SK-N-MC (cell line): ENCODE measurements at regions not wholly inside any gene's neighbourhood (a gene's known extent, or its start where the extent isn't known, plus 50 kb on each side); places are given as distances from the start of the nearest gene placed in this dataset.
"Not testable (repeated sequence)": the region's sequence is repeated elsewhere in the genome, so short reads cannot be mapped to it uniquely, and the experiment has no call there.

ENCODE experiments used
- DNase-seq: peaks from one replicate; pipeline ENCODE4 v3.0.0-alpha.2; 2011; ENCODE audit warnings: low read depth, low spot score
- H3K27ac ChIP-seq: fragments of 200-600 bp; sonication (generic); 2 replicates; pipeline ENCODE4 v1.5.1; 2016; ENCODE audit warnings: mixed run types
- H3K36me3 ChIP-seq: fragments of 200-600 bp; sonication (generic); 2 replicates; pipeline ENCODE4 v1.6.1; 2017; ENCODE audit warnings: antibody characterized with exemption, low read length, mixed read lengths; ENCODE audit not compliant: insufficient read depth
- H3K4me3 ChIP-seq: fragments of 200-600 bp; sonication (generic); 2 replicates; pipeline ENCODE4 v1.5.1; 2016
- H3K9ac ChIP-seq: fragments of 200-600 bp; sonication (generic); 2 replicates; pipeline ENCODE4 v1.8.0; 2017; ENCODE audit warnings: mixed run types, mixed read lengths; ENCODE audit not compliant: insufficient read length
- H3K9me3 ChIP-seq: fragments of 200-600 bp; sonication (generic); 2 replicates; pipeline ENCODE4 v1.6.1; 2017; ENCODE audit warnings: low read depth, mild to moderate bottlenecking, antibody characterized with exemption, low read length, moderate library complexity, mixed read lengths
- EZH2 ChIP-seq: fragments of 200-600 bp; sonication (generic); IDR thresholded peaks from one replicate; pipeline ENCODE4 v1.6.1; 2017; ENCODE audit warnings: antibody characterized with exemption
- FOXP2 ChIP-seq: optimal IDR thresholded peaks from 2 replicates; pipeline ENCODE3; 2011; ENCODE audit warnings: mild to moderate bottlenecking, moderate library complexity; ENCODE audit not compliant: insufficient read depth; ENCODE audit errors: extremely low read length, control extremely low read depth
- POLR2AphosphoS5 ChIP-seq: IDR thresholded peaks from 2 replicates; pipeline ENCODE4 v1.6.1; 2012; ENCODE audit warnings: mild to moderate bottlenecking, low read depth, low read length, borderline replicate concordance

- no peak overlapping the region for H3K9ac ChIP-seq
- TF ChIP-seq EZH2 (no peak), FOXP2 (no peak), POLR2AphosphoS5 (no peak)
- no peak for DNase-seq
Measured at GRCh38 chr14:43853541-43853940, 653.5 kb downstream of the FSCB start.

DNA sequence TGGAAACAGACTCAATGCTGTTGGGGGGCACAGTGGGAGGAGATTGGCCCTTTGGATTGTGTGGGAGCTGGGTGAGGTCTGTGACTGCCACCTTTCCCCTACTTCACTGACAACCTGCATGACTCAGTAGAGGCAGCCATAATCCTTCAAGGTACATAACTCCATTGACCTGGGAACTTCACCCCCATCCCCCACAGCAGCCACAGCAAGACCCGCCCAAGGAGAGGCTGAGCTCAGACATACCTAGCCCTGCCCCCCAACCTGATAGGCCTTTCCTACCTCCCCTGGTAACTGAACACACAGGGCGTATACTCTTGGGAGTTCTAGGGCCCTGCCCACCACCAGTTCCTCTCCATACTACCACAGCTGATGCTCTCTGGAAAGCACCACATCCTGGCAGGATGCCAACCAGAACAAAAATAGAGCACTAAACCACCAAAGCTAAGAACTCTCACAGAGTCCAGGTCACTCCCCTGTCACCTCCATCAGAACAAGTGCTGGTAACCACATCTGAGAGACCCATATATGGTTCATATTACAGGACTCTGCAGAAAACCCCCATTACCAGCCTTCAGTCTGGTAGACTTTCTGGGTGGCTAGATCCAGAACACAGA, 703.9 kb downstream of the FSCB start:
- Histone ChIP-seq H3K27ac (no peak overlapping the region), H3K4me3 (no peak overlapping the region), H3K36me3 (0 out of 2 replicates have a peak, but pooled peaks cover 3% of the 10 kb centered on the region), H3K9ac (no peak overlapping the region), H3K9me3 (peaks cover 3% of the 10 kb centered on the region; the same call in 1 of the 2 replicates)
- no peak for DNase-seq
- TF ChIP-seq FOXP2 (no peak), POLR2AphosphoS5 (no peak), EZH2 (no peak)

More at GRCh38 chr14:43853541-43853940, 653.5 kb downstream of the FSCB start:
- no peaks in the 10 kb centered on the region for H3K9me3 ChIP-seq
- no peaks in the 10 kb centered on the region for H3K36me3 ChIP-seq
- no peak overlapping the region for H3K27ac ChIP-seq
- no peak overlapping the region for H3K4me3 ChIP-seq

- peak; percentile 55 for DNase-seq
Measured at GRCh38 chr14:43795600-43796228, 711.4 kb downstream of the FSCB start.

DNA sequence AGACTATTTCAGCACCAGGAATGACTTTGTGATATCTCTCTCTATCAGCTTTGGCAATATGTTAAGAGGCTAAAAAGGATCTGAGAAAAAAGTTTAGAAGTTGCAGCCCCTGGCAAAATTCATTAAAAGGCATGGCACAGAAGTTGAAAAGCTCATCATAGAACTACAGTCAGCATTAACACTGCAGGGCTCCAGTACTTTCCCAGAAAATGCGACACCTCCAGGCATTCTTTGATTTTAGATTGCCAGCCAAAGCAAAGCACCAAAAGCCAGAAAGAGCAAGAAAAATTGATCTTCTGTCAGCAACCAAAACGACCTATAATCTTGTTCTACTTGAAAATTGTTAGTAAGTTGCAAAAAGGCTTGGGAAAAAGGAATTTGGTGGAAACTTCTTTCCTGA, 713.5 kb downstream of the FSCB start:
- DNase-seq, result peak; percentile 32
- TF ChIP-seq EZH2 (no peak), FOXP2 (no peak), POLR2AphosphoS5 (no peak)
- Histone ChIP-seq H3K4me3 (no peak overlapping the region), H3K9me3 (no peaks in the 10 kb centered on the region), H3K27ac (0 out of 2 replicates have a peak overlapping the region, but pooled peaks have one; percentile 26), H3K36me3 (no peaks in the 10 kb centered on the region), H3K9ac (no peak overlapping the region)

More at GRCh38 chr14:43795600-43796228, 711.4 kb downstream of the FSCB start:
- TF ChIP-seq POLR2AphosphoS5, result no peak
- no peak for TF ChIP-seq EZH2
- TF ChIP-seq FOXP2, result no peak
- Histone ChIP-seq H3K9me3 (no peaks in the 10 kb centered on the region; the same call in 1 of the 2 replicates), H3K9ac (no peak overlapping the region), H3K4me3 (no peak overlapping the region), H3K36me3 (0 out of 2 replicates have a peak, but pooled peaks cover 3% of the 10 kb centered on the region), H3K27ac (no peak overlapping the region)

- no peak for DNase-seq
- Histone ChIP-seq H3K27ac (0 out of 2 replicates have a peak overlapping the region, but pooled peaks have one; percentile 26), H3K9me3 (no peaks in the 10 kb centered on the region), H3K4me3 (no peak overlapping the region), H3K36me3 (no peaks in the 10 kb centered on the region), H3K9ac (no peak overlapping the region)
- no peak for TF ChIP-seq POLR2AphosphoS5
- TF ChIP-seq FOXP2, result no peak
- TF ChIP-seq EZH2, result no peak
Measured at GRCh38 chr14:43792980-43793379, 714.1 kb downstream of the FSCB start.

- no peak for DNase-seq
- no peak for TF ChIP-seq FOXP2
- TF ChIP-seq EZH2, result no peak
- TF ChIP-seq POLR2AphosphoS5, result no peak
- no peak overlapping the region for H3K9ac ChIP-seq
- H3K9me3 ChIP-seq, result no peaks in the 10 kb centered on the region
- no peak overlapping the region for H3K27ac ChIP-seq
- H3K36me3 ChIP-seq, result no peaks in the 10 kb centered on the region
- H3K4me3 ChIP-seq, result no peak overlapping the region
Measured at GRCh38 chr14:43790681-43791080, 716.4 kb downstream of the FSCB start.

GRCh38 chr14:43789458-43789857, 717.6 kb downstream of the FSCB start:
- TF ChIP-seq POLR2AphosphoS5 (no peak), EZH2 (no peak)
- no peaks in the 10 kb centered on the region for H3K36me3 ChIP-seq
- no peak overlapping the region for H3K9ac ChIP-seq
- no peak overlapping the region for H3K4me3 ChIP-seq
- no peak for DNase-seq
- H3K9me3 ChIP-seq, result no peaks in the 10 kb centered on the region
- H3K27ac ChIP-seq, result no peak overlapping the region

DNA sequence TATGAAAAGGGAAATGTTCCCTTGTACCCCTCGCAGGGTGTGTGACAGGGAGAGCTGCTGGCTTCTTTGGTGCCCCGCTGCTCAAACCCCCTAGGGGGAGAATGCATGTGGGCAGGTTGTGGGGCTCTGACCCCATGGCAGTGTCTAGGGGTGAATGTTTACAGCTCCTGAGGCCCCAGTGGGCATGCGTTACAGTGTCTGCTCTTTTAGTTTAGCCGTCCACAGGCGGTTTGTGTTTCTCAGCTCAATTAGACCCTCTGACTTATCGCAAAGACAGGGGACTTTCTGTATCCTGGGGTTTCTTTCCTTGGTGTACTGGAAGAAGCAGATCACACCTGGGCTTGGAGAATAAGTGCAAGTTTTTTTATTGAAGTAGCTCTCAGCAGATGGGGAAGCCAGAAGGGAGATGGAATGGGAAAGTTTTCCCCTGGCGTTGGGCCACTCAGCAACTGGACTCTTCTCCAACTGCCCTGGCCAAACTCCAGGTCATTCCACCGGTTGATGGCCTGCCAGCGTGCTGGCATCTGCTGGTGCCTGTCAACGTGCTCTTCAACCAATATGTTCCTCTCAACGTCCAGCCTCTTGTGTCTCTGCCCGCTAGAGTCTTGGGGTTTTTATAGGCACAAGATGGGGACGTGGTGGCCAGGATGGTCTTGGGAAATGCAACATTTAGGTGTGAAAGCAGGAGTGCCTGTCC, 720.9 kb downstream of the FSCB start:
- no peak overlapping the region for H3K4me3 ChIP-seq
- no peak overlapping the region for H3K27ac ChIP-seq
- no peaks in the 10 kb centered on the region for H3K36me3 ChIP-seq
- no peak overlapping the region for H3K9ac ChIP-seq
- DNase-seq, result no peak
- TF ChIP-seq POLR2AphosphoS5 (no peak), EZH2 (no peak), FOXP2 (no peak)
- H3K9me3 ChIP-seq, result no peaks in the 10 kb centered on the region

- not testable (repeated sequence) for H3K4me3 ChIP-seq, H3K9ac ChIP-seq, H3K27ac ChIP-seq, H3K36me3 ChIP-seq, H3K9me3 ChIP-seq, DNase-seq
Measured at GRCh38 chr14:43784432-43784831, 722.7 kb downstream of the FSCB start.
